BE2C (cell line): ENCODE measurements at regions not wholly inside any gene's neighbourhood (a gene's known extent, or its start where the extent isn't known, plus 50 kb on each side); places are given as distances from the start of the nearest gene placed in this dataset.
"Not testable (repeated sequence)": the region's sequence is repeated elsewhere in the genome, so short reads cannot be mapped to it uniquely, and the experiment has no call there.

ENCODE experiments used
- DNase-seq: peaks from one replicate; pipeline ENCODE4 v3.0.0-alpha.2; 2020
- H3K27me3 ChIP-seq: fragments of 250-450 bp; sonication (Bioruptor Pico); 2 replicates; pipeline ENCODE4 v1.5.1; 2020; ENCODE audit warnings: mild to moderate bottlenecking
- H3K36me3 ChIP-seq: fragments of 250-450 bp; sonication (Bioruptor Pico); 2 replicates; pipeline ENCODE4 v1.5.1; 2020; ENCODE audit warnings: mild to moderate bottlenecking
- H3K4me1 ChIP-seq: fragments of 250-450 bp; sonication (Bioruptor Pico); 2 replicates; pipeline ENCODE4 v1.5.1; 2020
- H3K4me3 ChIP-seq: 2 replicates; pipeline ENCODE4 v1.5.1; 2011; ENCODE audit warnings: low read depth, low read length
- H3K9me3 ChIP-seq: fragments of 250-450 bp; sonication (Bioruptor Pico); 2 replicates; pipeline ENCODE4 v1.5.1; 2020
- CTCF ChIP-seq: IDR thresholded peaks from 2 replicates; pipeline ENCODE4 v1.5.1; 2012; ENCODE audit warnings: mild to moderate bottlenecking, low read depth, low read length

- no peaks in the 10 kb centered on the region for H3K27me3 ChIP-seq
- no peaks in the 10 kb centered on the region for H3K9me3 ChIP-seq
- H3K4me3 ChIP-seq, result no peak overlapping the region
- H3K36me3 ChIP-seq, result no peaks in the 10 kb centered on the region
- DNase-seq, result no peak
- no peak for TF ChIP-seq CTCF
- peaks cover 4% of the 10 kb centered on the region for H3K4me1 ChIP-seq
Observed at GRCh38 chr7:106735637-106736036, 74.7 kb upstream of the CCDC71L start.

GRCh38 chr7:106736123-106736507, 75.2 kb upstream of the CCDC71L start:
- no peak for DNase-seq
- TF ChIP-seq CTCF, result no peak
- no peaks in the 10 kb centered on the region for H3K27me3 ChIP-seq
- peaks cover 4% of the 10 kb centered on the region for H3K4me1 ChIP-seq
- no peak overlapping the region for H3K4me3 ChIP-seq
- H3K36me3 ChIP-seq, result no peaks in the 10 kb centered on the region
- H3K9me3 ChIP-seq, result no peaks in the 10 kb centered on the region

GRCh38 chr7:106736508-106737201, 75.7 kb upstream of the CCDC71L start:
- DNase-seq, result peak; percentile 28
- H3K36me3 ChIP-seq, result no peaks in the 10 kb centered on the region
- no peaks in the 10 kb centered on the region for H3K9me3 ChIP-seq
- peaks cover 4% of the 10 kb centered on the region for H3K4me1 ChIP-seq
- H3K27me3 ChIP-seq, result no peaks in the 10 kb centered on the region
- TF ChIP-seq CTCF, result peak; percentile 79
- H3K4me3 ChIP-seq, result no peak overlapping the region

- H3K9me3 ChIP-seq, result no peaks in the 10 kb centered on the region
- TF ChIP-seq CTCF, result peak; percentile 56
- no peak for DNase-seq
- no peaks in the 10 kb centered on the region for H3K36me3 ChIP-seq
- H3K4me1 ChIP-seq, result peaks cover 4% of the 10 kb centered on the region
- no peaks in the 10 kb centered on the region for H3K27me3 ChIP-seq
- H3K4me3 ChIP-seq, result no peak overlapping the region
Observed at GRCh38 chr7:106737202-106737562, 76.2 kb upstream of the CCDC71L start.

- no peak for TF ChIP-seq CTCF
- Histone ChIP-seq H3K4me1 (peaks cover 4% of the 10 kb centered on the region), H3K4me3 (no peak overlapping the region), H3K9me3 (no peaks in the 10 kb centered on the region), H3K27me3 (no peaks in the 10 kb centered on the region), H3K36me3 (no peaks in the 10 kb centered on the region)
- DNase-seq, result no peak
Observed at GRCh38 chr7:106740806-106741205, 79.8 kb upstream of the CCDC71L start.

GRCh38 chr7:106744563-106745091, 83.7 kb upstream of the CCDC71L start:
- DNase-seq, result no peak
- H3K27me3 ChIP-seq, result no peaks in the 10 kb centered on the region
- TF ChIP-seq CTCF, result no peak

GRCh38 chr7:106747301-106747700, 86.3 kb upstream of the CCDC71L start:
- H3K4me1 ChIP-seq, DNase-seq, H3K27me3 ChIP-seq, H3K4me3 ChIP-seq, H3K36me3 ChIP-seq, H3K9me3 ChIP-seq: not testable (repeated sequence)

More at GRCh38 chr7:106744563-106745091, 83.7 kb upstream of the CCDC71L start:
- Histone ChIP-seq H3K9me3 (no peaks in the 10 kb centered on the region), H3K4me3 (no peak overlapping the region), H3K36me3 (no peaks in the 10 kb centered on the region), H3K4me1 (no peaks in the 10 kb centered on the region)
